ENCODE measurements at regions not wholly inside any gene's neighbourhood (a gene's known extent, or its start where the extent isn't known, plus 50 kb on each side); places are given as distances from the start of the nearest gene placed in this dataset.

DNA sequence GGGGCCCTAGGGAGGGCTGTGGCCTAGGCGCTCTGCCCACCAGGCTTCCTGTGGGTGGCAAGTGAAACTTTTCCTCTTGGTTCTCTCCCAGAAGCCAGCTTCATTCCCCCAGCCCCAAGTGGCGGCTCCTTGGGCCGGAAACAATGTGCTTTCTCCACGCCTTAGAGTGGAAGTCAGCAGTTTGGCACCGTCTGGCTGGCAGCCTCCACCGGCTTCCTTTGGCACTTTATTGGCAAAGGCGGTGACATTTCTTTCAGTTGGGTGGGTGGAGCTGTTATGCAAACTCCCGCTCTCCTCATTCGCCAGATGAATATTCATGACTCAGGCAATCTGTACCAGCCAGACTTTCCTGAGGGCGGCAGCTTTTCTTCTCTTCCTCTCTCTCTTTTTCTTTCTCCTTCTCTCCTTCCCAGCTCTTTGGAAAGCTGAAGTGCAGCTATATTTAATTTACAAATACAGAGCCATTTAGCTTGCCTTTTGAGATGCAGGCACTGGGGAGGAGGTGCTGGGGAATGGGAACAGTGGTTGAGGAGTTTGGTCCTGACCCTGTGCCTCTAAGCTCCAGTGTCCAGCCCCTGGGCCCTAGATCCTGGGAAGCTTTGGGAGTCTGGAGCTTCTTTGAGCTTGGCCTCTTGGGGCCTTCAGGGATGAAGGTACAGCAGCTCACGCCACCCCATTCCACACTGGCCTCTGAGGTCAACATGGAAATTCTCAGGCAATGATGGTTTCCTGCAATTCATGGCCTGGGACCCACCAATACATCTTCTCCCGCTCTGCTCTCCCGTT is 67.8 kb upstream of the POU3F1 start:
- TF ChIP-seq, protein P1, sequence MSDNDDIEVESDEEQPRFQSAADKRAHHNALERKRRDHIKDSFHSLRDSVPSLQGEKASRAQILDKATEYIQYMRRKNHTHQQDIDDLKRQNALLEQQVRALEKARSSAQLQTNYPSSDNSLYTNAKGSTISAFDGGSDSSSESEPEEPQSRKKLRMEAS (IDR thresholded peaks at IDR 0.05; ENCODE audit: insufficient read depth, insufficient read length) = no peak
- TF ChIP-seq MYC (IDR thresholded peaks at IDR 0.05; ENCODE audit: low read depth, low read length) = no peak
- no peak for TF ChIP-seq POLR2AphosphoS5 (IDR thresholded peaks at IDR 0.05; ENCODE audit: insufficient read depth, low read depth, low read length)
- no peak for TF ChIP-seq EZH2 (IDR thresholded peaks at IDR 0.05; ENCODE audit: borderline replicate concordance, low read depth, low read length, severe bottlenecking)
- TF ChIP-seq POLR2A (IDR thresholded peaks at IDR 0.05; ENCODE audit: low read depth, low read length) = no peak
- TF ChIP-seq GATA2 (IDR thresholded peaks at IDR 0.05; ENCODE audit: insufficient read depth, insufficient read length, low read depth, low read length) = no peak
- TF ChIP-seq, protein P2, sequence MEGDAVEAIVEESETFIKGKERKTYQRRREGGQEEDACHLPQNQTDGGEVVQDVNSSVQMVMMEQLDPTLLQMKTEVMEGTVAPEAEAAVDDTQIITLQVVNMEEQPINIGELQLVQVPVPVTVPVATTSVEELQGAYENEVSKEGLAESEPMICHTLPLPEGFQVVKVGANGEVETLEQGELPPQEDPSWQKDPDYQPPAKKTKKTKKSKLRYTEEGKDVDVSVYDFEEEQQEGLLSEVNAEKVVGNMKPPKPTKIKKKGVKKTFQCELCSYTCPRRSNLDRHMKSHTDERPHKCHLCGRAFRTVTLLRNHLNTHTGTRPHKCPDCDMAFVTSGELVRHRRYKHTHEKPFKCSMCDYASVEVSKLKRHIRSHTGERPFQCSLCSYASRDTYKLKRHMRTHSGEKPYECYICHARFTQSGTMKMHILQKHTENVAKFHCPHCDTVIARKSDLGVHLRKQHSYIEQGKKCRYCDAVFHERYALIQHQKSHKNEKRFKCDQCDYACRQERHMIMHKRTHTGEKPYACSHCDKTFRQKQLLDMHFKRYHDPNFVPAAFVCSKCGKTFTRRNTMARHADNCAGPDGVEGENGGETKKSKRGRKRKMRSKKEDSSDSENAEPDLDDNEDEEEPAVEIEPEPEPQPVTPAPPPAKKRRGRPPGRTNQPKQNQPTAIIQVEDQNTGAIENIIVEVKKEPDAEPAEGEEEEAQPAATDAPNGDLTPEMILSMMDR (IDR thresholded peaks at IDR 0.05; ENCODE audit: extremely low read depth in 1 of 2, insufficient read depth in 1 of 2, low read depth in 1 of 2, low read length in 2 of 2) = no peak
- TF ChIP-seq JUN (IDR thresholded peaks at IDR 0.05; ENCODE audit: borderline replicate concordance, insufficient read depth, insufficient read length, low read depth) = no peak
- TF ChIP-seq FOS (IDR thresholded peaks at IDR 0.05; ENCODE audit: borderline replicate concordance, insufficient read depth, low read length) = no peak
- Histone ChIP-seq H2AFZ (ENCODE audit: low read depth, low read length) (peak overlapping the region; percentile 37), H3K27me3 (ENCODE audit: control insufficient read depth in 2 of 2, insufficient read depth in 2 of 2, low read length in 2 of 2) (peaks cover 0 to 4% of the 10 kb centered on the region in 2 experiments), H3K79me2 (ENCODE audit: control insufficient read depth, insufficient read depth, low read length) (no peaks in the 10 kb centered on the region), H3K4me2 (ENCODE audit: insufficient read depth, low read length) (peak overlapping the region; percentile 9), H3K4me1 (ENCODE audit: control insufficient read depth, extremely low read depth, insufficient read depth, low read length) (peaks cover 11% of the 10 kb centered on the region), H3K9ac (replicated peaks; ENCODE audit: extremely low read depth, insufficient read depth, low read length) (no peak overlapping the region), H3K9me3 (replicated peaks; ENCODE audit: control insufficient read depth, insufficient read depth, low read length) (no peaks in the 10 kb centered on the region), H3K27ac (ENCODE audit: insufficient read depth, low read depth, low read length) (no peak overlapping the region), H3K36me3 (ENCODE audit: control insufficient read depth in 2 of 2, extremely low read depth in 1 of 2, insufficient read depth in 2 of 2, low read length in 2 of 2) (no peaks in the 10 kb centered on the region), H3K9me1 (replicated peaks; ENCODE audit: control insufficient read depth, extremely low read depth, insufficient read depth, low read length) (no peaks in the 10 kb centered on the region), H3K4me3 (replicated peaks in 1 of 3; ENCODE audit: insufficient read depth in 1 of 3, low read depth in 1 of 3, low read length in 3 of 3) (no peak overlapping the region), H4K20me1 (replicated peaks; ENCODE audit: control insufficient read depth, extremely low read depth, insufficient read depth, low read length) (no peaks in the 10 kb centered on the region)
- BruUV-seq (replicated peaks) = no TSS peak
- DNase-seq (ENCODE audit: low read depth, low spot score) (peak; percentile 43), FAIRE-seq (peak; percentile 80)
- POLR2A ChIA-PET = no interaction called here
- intact Hi-C loops (cut with micrococcal nuclease) (loop anchor here (10.0 kb wide), 1 partner anchor 720 kb away; no protein-coding TSS in a partner anchor), dilution Hi-C loops (cut with MboI; ENCODE audit: extremely low pct_ligation_motif_present, low sequenced_read_pairs) (no loop called here)
- CTCF ChIA-PET = interaction anchor here (0.9 to 1.6 kb wide), 4 partner anchors 24 to 43 kb away, joined by 3 to 8 read pairs (median 3); no protein-coding TSS in a partner anchor
